ENCODE measurements at regions not wholly inside any gene's neighbourhood (a gene's known extent, or its start where the extent isn't known, plus 50 kb on each side); places are given as distances from the start of the nearest gene placed in this dataset.

- no peak for DNase-seq (ENCODE audit: low read depth)
Measured at GRCh38 chr16:89043636-89044417, 49.8 kb upstream of the ACSF3 start.

All from activated gamma-delta T cell treated with anti-CD3 and anti-CD28 coated beads, Interleukin-2, amount 50 U/mL, for 16 hours (primary cell).